KMS-11 (cell line): ENCODE measurements at regions not wholly inside any gene's neighbourhood (a gene's known extent, or its start where the extent isn't known, plus 50 kb on each side); places are given as distances from the start of the nearest gene placed in this dataset.
"Not testable (repeated sequence)": the region's sequence is repeated elsewhere in the genome, so short reads cannot be mapped to it uniquely, and the experiment has no call there.

ENCODE experiments used
- H2AFZ ChIP-seq: fragments of 200-600 bp; sonication (generic); 2 replicates; pipeline ENCODE4 v1.6.1; 2016; ENCODE audit warnings: antibody characterized with exemption, mixed run types, low read depth
- H3K27ac ChIP-seq: fragments of 200-600 bp; sonication (generic); 2 replicates; pipeline ENCODE4 v1.6.1; 2016; ENCODE audit warnings: mild to moderate bottlenecking, mixed run types
- H3K27me3 ChIP-seq: fragments of 200-600 bp; sonication (generic); 2 replicates; pipeline ENCODE4 v1.6.1; 2017; ENCODE audit warnings: mild to moderate bottlenecking, low read depth, mixed run types, moderate library complexity; ENCODE audit not compliant: insufficient read depth
- H3K36me3 ChIP-seq: fragments of 200-600 bp; sonication (generic); 2 replicates; pipeline ENCODE4 v1.6.1; 2017; ENCODE audit warnings: mild to moderate bottlenecking, mixed run types; ENCODE audit not compliant: insufficient read depth
- H3K4me1 ChIP-seq: fragments of 200-600 bp; sonication (generic); 2 replicates; pipeline ENCODE4 v1.6.1; 2016; ENCODE audit warnings: mild to moderate bottlenecking, low read depth, mixed run types; ENCODE audit not compliant: poor library complexity, severe bottlenecking
- H3K4me2 ChIP-seq: fragments of 200-600 bp; sonication (generic); 2 replicates; pipeline ENCODE4 v1.7.0; 2016; ENCODE audit warnings: mild to moderate bottlenecking, mixed run types
- H3K4me3 ChIP-seq: fragments of 200-600 bp; sonication (generic); IDR thresholded peaks from 2 replicates; pipeline ENCODE4 v1.6.1; 2017; ENCODE audit warnings: low read depth, low read length, mixed read lengths; ENCODE audit not compliant: insufficient read depth
- H3K79me2 ChIP-seq: fragments of 200-600 bp; sonication (generic); 2 replicates; pipeline ENCODE4 v1.6.1; 2016; ENCODE audit warnings: low read depth, mixed run types; ENCODE audit not compliant: insufficient read depth
- H3K9ac ChIP-seq: fragments of 200-600 bp; sonication (generic); 2 replicates; pipeline ENCODE4 v1.6.1; 2016; ENCODE audit warnings: mild to moderate bottlenecking, mixed run types
- H4K20me1 ChIP-seq: fragments of 200-600 bp; sonication (generic); 2 replicates; pipeline ENCODE4 v1.6.1; 2016; ENCODE audit warnings: mild to moderate bottlenecking, mixed run types; ENCODE audit not compliant: insufficient read depth
- TF ChIP-seq, protein P1 (sequence below): fragments of 200-600 bp; sonication (generic); conservative IDR thresholded peaks from 2 replicates; pipeline ENCODE4 v1.6.1; 2017; ENCODE audit warnings: low read depth, mild to moderate bottlenecking, antibody characterized with exemption, low read length, moderate library complexity, mixed read lengths

DNA sequence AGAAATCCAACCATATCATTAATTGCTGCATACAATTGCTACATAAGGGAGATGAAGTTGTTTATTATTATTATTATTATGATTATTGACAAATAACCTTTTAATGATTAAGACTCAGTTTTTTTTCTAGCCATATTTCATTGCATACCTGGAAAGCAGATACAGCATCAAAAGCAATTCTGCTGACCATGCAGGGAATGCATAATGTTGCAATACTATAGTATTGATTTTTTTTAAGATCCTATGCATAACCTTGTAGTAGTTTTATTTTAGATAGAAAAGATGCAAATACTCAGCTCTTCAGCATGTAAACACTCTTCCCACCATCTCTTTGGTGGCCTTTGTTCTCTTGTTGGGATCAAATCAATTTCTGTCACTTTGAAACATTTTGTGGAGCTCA, 300.9 kb upstream of the MAP3K7 start:
- Histone ChIP-seq H3K27me3 (no peaks in the 10 kb centered on the region), H3K4me2 (no peak overlapping the region), H2AFZ (no peak overlapping the region), H3K36me3 (no peaks in the 10 kb centered on the region), H3K9ac (no peak overlapping the region), H3K27ac (no peak overlapping the region), H3K79me2 (no peaks in the 10 kb centered on the region), H3K4me3 (no peak overlapping the region), H4K20me1 (no peaks in the 10 kb centered on the region), H3K4me1 (no peaks in the 10 kb centered on the region)
- TF ChIP-seq, protein P1, sequence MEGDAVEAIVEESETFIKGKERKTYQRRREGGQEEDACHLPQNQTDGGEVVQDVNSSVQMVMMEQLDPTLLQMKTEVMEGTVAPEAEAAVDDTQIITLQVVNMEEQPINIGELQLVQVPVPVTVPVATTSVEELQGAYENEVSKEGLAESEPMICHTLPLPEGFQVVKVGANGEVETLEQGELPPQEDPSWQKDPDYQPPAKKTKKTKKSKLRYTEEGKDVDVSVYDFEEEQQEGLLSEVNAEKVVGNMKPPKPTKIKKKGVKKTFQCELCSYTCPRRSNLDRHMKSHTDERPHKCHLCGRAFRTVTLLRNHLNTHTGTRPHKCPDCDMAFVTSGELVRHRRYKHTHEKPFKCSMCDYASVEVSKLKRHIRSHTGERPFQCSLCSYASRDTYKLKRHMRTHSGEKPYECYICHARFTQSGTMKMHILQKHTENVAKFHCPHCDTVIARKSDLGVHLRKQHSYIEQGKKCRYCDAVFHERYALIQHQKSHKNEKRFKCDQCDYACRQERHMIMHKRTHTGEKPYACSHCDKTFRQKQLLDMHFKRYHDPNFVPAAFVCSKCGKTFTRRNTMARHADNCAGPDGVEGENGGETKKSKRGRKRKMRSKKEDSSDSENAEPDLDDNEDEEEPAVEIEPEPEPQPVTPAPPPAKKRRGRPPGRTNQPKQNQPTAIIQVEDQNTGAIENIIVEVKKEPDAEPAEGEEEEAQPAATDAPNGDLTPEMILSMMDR = no peak

GRCh38 chr6:90885611-90886056, 298.8 kb upstream of the MAP3K7 start:
- H3K4me1 ChIP-seq = no peaks in the 10 kb centered on the region
- H3K9ac ChIP-seq = no peak overlapping the region
- H4K20me1 ChIP-seq = no peaks in the 10 kb centered on the region
- TF ChIP-seq, protein P1 = no peak
- no peaks in the 10 kb centered on the region for H3K36me3 ChIP-seq
- no peak overlapping the region for H2AFZ ChIP-seq
- no peak overlapping the region for H3K27ac ChIP-seq
- no peaks in the 10 kb centered on the region for H3K27me3 ChIP-seq
- no peaks in the 10 kb centered on the region for H3K79me2 ChIP-seq
- H3K4me2 ChIP-seq = no peak overlapping the region
- H3K4me3 ChIP-seq = no peak overlapping the region

GRCh38 chr6:90885137-90885536, 298.3 kb upstream of the MAP3K7 start:
- H3K27ac ChIP-seq, H2AFZ ChIP-seq: not testable (repeated sequence)

GRCh38 chr6:90877616-90878015, 290.7 kb upstream of the MAP3K7 start:
- H2AFZ ChIP-seq = no peak overlapping the region
- H3K27me3 ChIP-seq = no peaks in the 10 kb centered on the region
- H3K27ac ChIP-seq = no peak overlapping the region
- H3K36me3 ChIP-seq = no peaks in the 10 kb centered on the region
- H3K4me3 ChIP-seq = no peak overlapping the region
- no peaks in the 10 kb centered on the region for H3K4me1 ChIP-seq
- TF ChIP-seq, protein P1 = no peak
- H4K20me1 ChIP-seq = no peaks in the 10 kb centered on the region
- no peak overlapping the region for H3K9ac ChIP-seq
- no peak overlapping the region for H3K4me2 ChIP-seq
- no peaks in the 10 kb centered on the region for H3K79me2 ChIP-seq

More at GRCh38 chr6:90885137-90885536, 298.3 kb upstream of the MAP3K7 start:
- H3K4me3 ChIP-seq, H3K9ac ChIP-seq, H3K4me2 ChIP-seq, H3K36me3 ChIP-seq, H3K79me2 ChIP-seq, H3K4me1 ChIP-seq, H3K27me3 ChIP-seq, H4K20me1 ChIP-seq: not testable (repeated sequence)

DNA sequence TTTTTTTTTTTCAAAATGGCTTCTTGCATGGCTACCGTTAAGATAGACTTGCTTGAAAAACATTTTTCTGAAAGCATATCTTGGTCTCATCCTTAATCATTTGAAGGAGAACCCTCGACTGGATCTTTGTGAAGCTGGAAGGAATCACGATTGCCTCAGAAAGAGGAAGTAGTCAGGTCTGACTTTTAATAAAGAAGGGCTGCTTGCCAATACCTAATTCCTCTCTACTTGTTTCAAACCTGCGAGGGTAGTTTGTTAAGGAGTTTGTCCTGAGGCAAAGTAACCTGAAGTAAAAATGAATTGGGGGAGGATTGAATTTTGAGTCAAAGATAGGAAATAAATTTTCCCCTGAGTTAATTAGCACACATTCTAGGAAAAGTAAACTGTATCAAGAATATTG, 288.1 kb upstream of the MAP3K7 start:
- no peaks in the 10 kb centered on the region for H4K20me1 ChIP-seq
- H3K36me3 ChIP-seq = no peaks in the 10 kb centered on the region
- TF ChIP-seq, protein P1 = no peak
- no peaks in the 10 kb centered on the region for H3K79me2 ChIP-seq
- no peaks in the 10 kb centered on the region for H3K4me1 ChIP-seq
- H3K27ac ChIP-seq = no peak overlapping the region
- no peaks in the 10 kb centered on the region for H3K27me3 ChIP-seq
- no peak overlapping the region for H3K4me2 ChIP-seq
- no peak overlapping the region for H3K4me3 ChIP-seq
- no peak overlapping the region for H2AFZ ChIP-seq
- no peak overlapping the region for H3K9ac ChIP-seq
